H9 (cell line): ENCODE measurements at regions not wholly inside any gene's neighbourhood (a gene's known extent, or its start where the extent isn't known, plus 50 kb on each side); places are given as distances from the start of the nearest gene placed in this dataset.

ENCODE experiments used
- DNase-seq: peaks from one replicate; pipeline ENCODE4 v3.0.0-alpha.2; 2017
- H2AFZ ChIP-seq: one replicate; pipeline ENCODE4 v1.6.1; 2013; ENCODE audit warnings: mild to moderate bottlenecking, low read length, control low read depth, moderate library complexity
- H2AK5ac ChIP-seq: 2 replicates; pipeline ENCODE4 v1.6.1; 2013; ENCODE audit warnings: low read length, control low read depth, mixed read lengths; ENCODE audit not compliant: insufficient read length
- H2BK120ac ChIP-seq: one replicate; pipeline ENCODE4 v1.6.1; 2013; ENCODE audit warnings: low read depth, mild to moderate bottlenecking, low read length, control low read depth, inconsistent platforms; ENCODE audit not compliant: poor library complexity, severe bottlenecking
- H2BK12ac ChIP-seq: 2 replicates; pipeline ENCODE4 v1.6.1; 2013; ENCODE audit warnings: low read length, control low read depth, mixed read lengths, low read depth; ENCODE audit not compliant: insufficient read length
- H2BK15ac ChIP-seq: 2 replicates; pipeline ENCODE4 v1.6.1; 2013; ENCODE audit warnings: low read depth, low read length, control low read depth
- H2BK20ac ChIP-seq: one replicate; pipeline ENCODE4 v1.6.1; 2013; ENCODE audit warnings: low read depth, mild to moderate bottlenecking, low read length, control low read depth, inconsistent platforms; ENCODE audit not compliant: poor library complexity, severe bottlenecking
- H2BK5ac ChIP-seq: 2 replicates; pipeline ENCODE4 v1.6.1; 2013; ENCODE audit warnings: low read length, control low read depth, mixed read lengths; ENCODE audit not compliant: insufficient read length
- H3K14ac ChIP-seq: 2 replicates; pipeline ENCODE4 v1.6.1; 2013; ENCODE audit warnings: low read length, control low read depth; ENCODE audit not compliant: insufficient read depth
- H3K18ac ChIP-seq: 2 replicates; pipeline ENCODE4 v1.6.1; 2013; ENCODE audit warnings: low read depth, mild to moderate bottlenecking, mixed read lengths, low read length, control low read depth; ENCODE audit not compliant: insufficient read length
- H3K23ac ChIP-seq: 2 replicates; pipeline ENCODE4 v1.6.1; 2013; ENCODE audit warnings: low read length, control low read depth, mixed read lengths, low read depth; ENCODE audit not compliant: insufficient read length
- H3K23me2 ChIP-seq: 2 replicates; pipeline ENCODE4 v1.6.1; 2013; ENCODE audit warnings: low read depth, mild to moderate bottlenecking, mixed read lengths, low read length, control low read depth; ENCODE audit not compliant: insufficient read length, poor library complexity, severe bottlenecking
- H3K27ac ChIP-seq: 2 replicates; pipeline ENCODE4 v1.5.1; 2013; ENCODE audit warnings: low read length, control low read depth, mixed read lengths, low read depth; ENCODE audit not compliant: insufficient read length
- H3K27me3 ChIP-seq: 2 replicates; pipeline ENCODE4 v1.6.1; 2013; ENCODE audit warnings: low read length, control low read depth, inconsistent platforms; ENCODE audit not compliant: insufficient read depth
- H3K4ac ChIP-seq: 2 replicates; pipeline ENCODE4 v1.6.1; 2013; ENCODE audit warnings: low read depth, mild to moderate bottlenecking, control low read depth, inconsistent platforms, low read length, moderate library complexity
- H3K4me1 ChIP-seq: 2 replicates; pipeline ENCODE4 v1.6.1; 2013; ENCODE audit warnings: low read length, control low read depth, inconsistent platforms; ENCODE audit not compliant: insufficient read depth
- H3K4me2 ChIP-seq: 2 replicates; pipeline ENCODE4 v1.6.1; 2013; ENCODE audit warnings: low read length, control low read depth, mixed read lengths; ENCODE audit not compliant: insufficient read length, insufficient read depth
- H3K56ac ChIP-seq: 2 replicates; pipeline ENCODE4 v1.6.1; 2013; ENCODE audit warnings: low read depth, mild to moderate bottlenecking, mixed read lengths, low read length, control low read depth; ENCODE audit not compliant: insufficient read length
- H3K79me1 ChIP-seq: 2 replicates; pipeline ENCODE4 v1.6.1; 2013; ENCODE audit warnings: low read depth, mild to moderate bottlenecking, moderate library complexity, low read length, control low read depth, inconsistent platforms; ENCODE audit not compliant: insufficient read depth, poor library complexity, severe bottlenecking
- H3K79me2 ChIP-seq: 2 replicates; pipeline ENCODE4 v1.6.1; 2013; ENCODE audit warnings: low read length, control low read depth, inconsistent platforms; ENCODE audit not compliant: insufficient read depth
- H3K9ac ChIP-seq: 2 replicates; pipeline ENCODE4 v1.6.1; 2013; ENCODE audit warnings: low read length, control low read depth, mixed read lengths; ENCODE audit not compliant: insufficient read length; ENCODE audit errors: extremely low read depth
- H3K9me3 ChIP-seq: one replicate; pipeline ENCODE4 v1.6.1; 2013; ENCODE audit warnings: low read depth, low read length, inconsistent platforms; ENCODE audit not compliant: control insufficient read depth
- H3T11ph ChIP-seq: one replicate; pipeline ENCODE4 v1.6.1; 2013; ENCODE audit warnings: mild to moderate bottlenecking, low read length, control low read depth, inconsistent platforms
- H4K20me1 ChIP-seq: one replicate; pipeline ENCODE4 v1.6.1; 2013; ENCODE audit not compliant: control insufficient read depth, insufficient read length, insufficient read depth
- H4K5ac ChIP-seq: 2 replicates; pipeline ENCODE4 v1.6.1; 2013; ENCODE audit warnings: low read depth, mild to moderate bottlenecking, mixed read lengths, low read length, control low read depth; ENCODE audit not compliant: insufficient read length
- H4K8ac ChIP-seq: replicated peaks from 2 replicates; pipeline ENCODE4 v1.6.1; 2013; ENCODE audit warnings: low read length, control low read depth, mixed read lengths, low read depth; ENCODE audit not compliant: insufficient read length
- H4K91ac ChIP-seq: 2 replicates; pipeline ENCODE4 v1.6.1; 2013; ENCODE audit warnings: low read depth, mild to moderate bottlenecking, moderate library complexity, mixed read lengths, low read length, control low read depth; ENCODE audit not compliant: insufficient read length
- H3K27ac Mint-ChIP-seq, 3 experiments: 2 replicates in 2 of 3; 3 replicates in 1 of 3; pipeline ENCODE4 v1.8.0; 2020 to 2021; ENCODE audit warnings: mixed read lengths in 3 of 3, mild to moderate bottlenecking in 1 of 3, moderate library complexity in 1 of 3
- H3K27me3 Mint-ChIP-seq: 2 replicates; pipeline ENCODE4 v1.8.0; 2021; ENCODE audit warnings: low read depth, mild to moderate bottlenecking, moderate library complexity, mixed read lengths
- H3K36me3 Mint-ChIP-seq, 3 experiments: 2 replicates in 2 of 3; 3 replicates in 1 of 3; pipeline ENCODE4 v1.8.0; 2020 to 2021; ENCODE audit warnings: low read depth in 3 of 3, mixed read lengths in 3 of 3; ENCODE audit not compliant: insufficient read depth in 1 of 3
- H3K4me1 Mint-ChIP-seq, 2 experiments: 2 replicates each; pipeline ENCODE4 v1.8.0; 2020; ENCODE audit warnings: mixed read lengths in 2 of 2
- H3K4me3 Mint-ChIP-seq, 2 experiments: 2 replicates in 1 of 2; 3 replicates in 1 of 2; pipeline ENCODE4 v1.8.0; 2020 to 2021; ENCODE audit warnings: mild to moderate bottlenecking in 2 of 2, mixed read lengths in 2 of 2, moderate library complexity in 1 of 2
- H3K9me3 Mint-ChIP-seq, 2 experiments: 2 replicates in 1 of 2; 3 replicates in 1 of 2; pipeline ENCODE4 v1.8.0; 2020; ENCODE audit warnings: mild to moderate bottlenecking in 2 of 2, mixed read lengths in 2 of 2, moderate library complexity in 1 of 2
- WGBS: extraction: QIAGEN DNeasy Blood & Tissue Kit; methylation state at CpG from one replicate; pipeline ENCODE4 v1.1.7; 2013; ENCODE audit warnings: missing lambda C conversion rate, low lambda C conversion rate, mixed read lengths; ENCODE audit not compliant: insufficient read length; ENCODE audit errors: extremely low coverage; 5-methylcytosine and 5-hydroxymethylcytosine counted together
- TF ChIP-seq, protein P1 (sequence below): fragments of 200-600 bp; sonication (generic); conservative IDR thresholded peaks from 3 replicates; pipeline ENCODE4 v1.8.0; 2021; ENCODE audit warnings: antibody characterized with exemption, mild to moderate bottlenecking

DNA sequence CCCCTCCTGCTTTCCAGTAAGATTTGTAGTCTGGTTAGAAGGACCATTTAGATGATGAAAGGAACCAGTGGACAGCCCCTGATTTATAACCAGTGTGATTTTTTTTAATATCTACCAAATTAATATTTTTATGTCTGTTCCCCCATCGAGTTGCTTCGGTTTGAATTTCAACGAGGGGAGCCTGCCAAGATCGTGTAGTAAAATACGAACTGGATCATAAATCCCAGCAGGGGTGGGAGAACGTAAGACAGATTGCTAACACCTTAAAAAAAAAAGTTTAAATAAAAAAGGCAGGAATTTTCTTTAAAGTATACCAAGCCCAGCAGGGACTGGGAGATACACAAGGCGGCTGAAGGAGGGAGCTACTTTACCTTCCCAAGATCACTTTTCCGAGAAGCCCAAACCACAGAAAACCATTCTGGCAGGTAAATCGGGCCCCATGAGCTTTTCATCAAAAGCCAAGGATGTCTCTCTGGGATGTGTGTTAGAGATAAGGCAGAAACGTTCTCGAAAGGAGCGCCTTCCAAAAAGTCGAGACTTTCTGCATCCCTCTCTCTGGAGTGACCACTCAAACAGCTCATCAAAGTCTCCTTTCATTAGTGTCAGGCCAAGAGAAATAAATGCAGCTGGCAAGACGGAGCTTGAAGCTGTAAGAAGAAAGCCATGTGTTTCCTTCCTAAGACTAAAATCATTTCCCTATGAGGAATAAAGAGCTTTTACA is 270.5 kb upstream of the NFE2L3 start:
- Histone ChIP-seq H3K14ac (no peak overlapping the region), H3K27ac (no peak overlapping the region), H3K18ac (no peak overlapping the region), H3K23ac (no peak overlapping the region), H3K4me2 (no peak overlapping the region), H4K8ac (no peak overlapping the region), H3K9me3 (no peaks in the 10 kb centered on the region), H2AFZ (no peak overlapping the region), H4K91ac (no peak overlapping the region), H3K79me2 (no peaks in the 10 kb centered on the region; the same call in 1 of the 2 replicates), H2BK15ac (no peak overlapping the region), H2BK120ac (no peak overlapping the region), H3K56ac (no peak overlapping the region), H4K5ac (no peak overlapping the region), H3K23me2 (no peaks in the 10 kb centered on the region), H2BK5ac (no peak overlapping the region), H3T11ph (no peak overlapping the region), H3K9ac (no peak overlapping the region), H4K20me1 (no peaks in the 10 kb centered on the region), H2AK5ac (no peak overlapping the region), H2BK12ac (no peak overlapping the region), H3K4ac (no peak overlapping the region), H3K79me1 (no peaks in the 10 kb centered on the region), H3K27me3 (no peaks in the 10 kb centered on the region), H2BK20ac (no peak overlapping the region), H3K4me1 (no peaks in the 10 kb centered on the region; the same call in 1 of the 2 replicates)
- Mint-ChIP-seq H3K27ac (no peak overlapping the region), H3K4me3 (no peak overlapping the region), H3K4me1 (peaks cover 4 to 5% of the 10 kb centered on the region in 2 experiments; a peak in 2 of 4 replicates), H3K27me3 (peaks cover 22% of the 10 kb centered on the region), H3K36me3 (no peaks in the 10 kb centered on the region), H3K9me3 (no peaks in the 10 kb centered on the region)
- WGBS = no CpG with 5 or more reads among the region's 14 CpGs
- TF ChIP-seq, protein P1, sequence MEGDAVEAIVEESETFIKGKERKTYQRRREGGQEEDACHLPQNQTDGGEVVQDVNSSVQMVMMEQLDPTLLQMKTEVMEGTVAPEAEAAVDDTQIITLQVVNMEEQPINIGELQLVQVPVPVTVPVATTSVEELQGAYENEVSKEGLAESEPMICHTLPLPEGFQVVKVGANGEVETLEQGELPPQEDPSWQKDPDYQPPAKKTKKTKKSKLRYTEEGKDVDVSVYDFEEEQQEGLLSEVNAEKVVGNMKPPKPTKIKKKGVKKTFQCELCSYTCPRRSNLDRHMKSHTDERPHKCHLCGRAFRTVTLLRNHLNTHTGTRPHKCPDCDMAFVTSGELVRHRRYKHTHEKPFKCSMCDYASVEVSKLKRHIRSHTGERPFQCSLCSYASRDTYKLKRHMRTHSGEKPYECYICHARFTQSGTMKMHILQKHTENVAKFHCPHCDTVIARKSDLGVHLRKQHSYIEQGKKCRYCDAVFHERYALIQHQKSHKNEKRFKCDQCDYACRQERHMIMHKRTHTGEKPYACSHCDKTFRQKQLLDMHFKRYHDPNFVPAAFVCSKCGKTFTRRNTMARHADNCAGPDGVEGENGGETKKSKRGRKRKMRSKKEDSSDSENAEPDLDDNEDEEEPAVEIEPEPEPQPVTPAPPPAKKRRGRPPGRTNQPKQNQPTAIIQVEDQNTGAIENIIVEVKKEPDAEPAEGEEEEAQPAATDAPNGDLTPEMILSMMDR = no peak
- no peak for DNase-seq
